Endothelial cell of umbilical vein (primary cell): ENCODE measurements at regions not wholly inside any gene's neighbourhood (a gene's known extent, or its start where the extent isn't known, plus 50 kb on each side); places are given as distances from the start of the nearest gene placed in this dataset.

Experiments used
- BruUV-seq: library from RNA; stranded (reverse); fragments of 400-500 nt; replicated peaks from 2 replicates; lab custom pipeline; 2021; lab: Mats Ljungman, UMichigan
- CTCF ChIA-PET: fragments of 300-600, 350-600 bp; sonication (Branson Sonifier 250); formaldehyde crosslinking; loops from one replicate; lab custom pipeline; 2021; ENCODE audit warnings: antibody characterized with exemption, inconsistent platforms; lab: Charles Lee
- POLR2A ChIA-PET: fragments of 300-600, 350-600 bp; sonication (Branson Sonifier 250); formaldehyde crosslinking; loops from one replicate; lab custom pipeline; 2021; ENCODE audit warnings: antibody characterized with exemption, inconsistent platforms; lab: Charles Lee
- DNase-seq: peaks from one replicate; pipeline ENCODE4 v3.0.0-alpha.2; 2011; ENCODE audit warnings: low read depth, low spot score
- FAIRE-seq: peaks from 2 replicates; lab custom pipeline; 2011; peaks lifted over from hg19 to GRCh38; lab: Jason Lieb, UNC
- H2AFZ ChIP-seq: 2 replicates; pipeline ENCODE4 v1.6.0; 2012; ENCODE audit warnings: low read depth, low read length, control low read depth, inconsistent platforms
- H3K27ac ChIP-seq: 2 replicates; pipeline ENCODE4 v1.5.1; 2011; ENCODE audit warnings: low read depth, mild to moderate bottlenecking, control low read depth, low read length, moderate library complexity; ENCODE audit not compliant: insufficient read depth
- H3K27me3 ChIP-seq, 2 experiments: 2 replicates each; pipeline versions ENCODE4 v1.6.0 to v1.6.1; 2011; ENCODE audit warnings: low read length in 2 of 2, mixed read lengths in 1 of 2; ENCODE audit not compliant: control insufficient read depth in 2 of 2, insufficient read depth in 2 of 2
- H3K36me3 ChIP-seq, 2 experiments: 2 replicates in 1 of 2; 3 replicates in 1 of 2; pipeline ENCODE4 v1.5.1; 2011; ENCODE audit warnings: low read length in 2 of 2, mild to moderate bottlenecking in 1 of 2, moderate library complexity in 1 of 2; ENCODE audit not compliant: control insufficient read depth in 2 of 2, insufficient read depth in 2 of 2; ENCODE audit errors: extremely low read depth in 1 of 2
- H3K4me1 ChIP-seq: 3 replicates; pipeline ENCODE4 v1.5.1; 2011; ENCODE audit warnings: mild to moderate bottlenecking, low read length; ENCODE audit not compliant: control insufficient read depth, insufficient read depth; ENCODE audit errors: extremely low read depth
- H3K4me2 ChIP-seq: 2 replicates; pipeline ENCODE4 v1.6.1; 2011; ENCODE audit warnings: low read length, control low read depth, mixed read lengths; ENCODE audit not compliant: insufficient read depth
- H3K4me3 ChIP-seq, 3 experiments: fragments of 200-600 bp in 1 of 3; sonication (generic), shearing (Covaris generic) in 1 of 3; replicated peaks in 1 of 3; 2 replicates each; pipeline ENCODE4 v1.5.1; 2011 to 2016; ENCODE audit warnings: control low read depth in 3 of 3, low read length in 3 of 3, mild to moderate bottlenecking in 2 of 3, inconsistent platforms in 1 of 3, low read depth in 1 of 3, moderate library complexity in 1 of 3; ENCODE audit not compliant: insufficient read depth in 1 of 3
- H3K79me2 ChIP-seq: 2 replicates; pipeline ENCODE4 v1.6.0; 2012; ENCODE audit warnings: low read length, inconsistent platforms; ENCODE audit not compliant: control insufficient read depth, insufficient read depth
- H3K9ac ChIP-seq: replicated peaks from 2 replicates; pipeline ENCODE3; 2011; ENCODE audit warnings: low read length, control low read depth; ENCODE audit not compliant: insufficient read depth; ENCODE audit errors: extremely low read depth
- H3K9me1 ChIP-seq: replicated peaks from 3 replicates; pipeline ENCODE4 v1.6.0; 2011; ENCODE audit warnings: mild to moderate bottlenecking, low read length; ENCODE audit not compliant: control insufficient read depth, insufficient read depth; ENCODE audit errors: extremely low read depth
- H3K9me3 ChIP-seq: replicated peaks from 2 replicates; pipeline ENCODE4 v1.5.1; 2012; ENCODE audit warnings: low read length, inconsistent platforms; ENCODE audit not compliant: control insufficient read depth, insufficient read depth
- H4K20me1 ChIP-seq: replicated peaks from 2 replicates; pipeline ENCODE3; 2011; ENCODE audit warnings: mild to moderate bottlenecking, low read length; ENCODE audit not compliant: control insufficient read depth, insufficient read depth; ENCODE audit errors: extremely low read depth
- CTCF ChIP-seq, 2 donors: IDR thresholded peaks; 1 replicate in 1 of 2; 2 replicates in 1 of 2; pipeline ENCODE4 v1.5.1; 2011; ENCODE audit warnings: low read length in 2 of 2, mild to moderate bottlenecking in 2 of 2, moderate library complexity in 2 of 2, control low read depth in 1 of 2, inconsistent platforms in 1 of 2, low read depth in 1 of 2; ENCODE audit not compliant: insufficient read depth in 1 of 2; ENCODE audit errors: extremely low read depth in 1 of 2
- EZH2 ChIP-seq: IDR thresholded peaks from 2 replicates; pipeline ENCODE4 v1.6.1; 2012; ENCODE audit warnings: borderline replicate concordance, low read depth, mild to moderate bottlenecking, moderate library complexity, low read length, inconsistent platforms; ENCODE audit not compliant: severe bottlenecking
- FOS ChIP-seq: IDR thresholded peaks from 2 replicates; pipeline ENCODE4 v1.6.1; 2011; ENCODE audit warnings: mild to moderate bottlenecking, low read length, moderate library complexity, borderline replicate concordance; ENCODE audit not compliant: insufficient read depth
- GATA2 ChIP-seq: IDR thresholded peaks from 2 replicates; pipeline ENCODE4 v1.7.0; 2011; ENCODE audit warnings: low read depth, mild to moderate bottlenecking, moderate library complexity, mixed read lengths, low read length; ENCODE audit not compliant: insufficient read length, insufficient read depth
- JUN ChIP-seq: IDR thresholded peaks from 2 replicates; pipeline ENCODE4 v1.6.1; 2011; ENCODE audit warnings: borderline replicate concordance, low read depth; ENCODE audit not compliant: insufficient read length, insufficient read depth
- MYC ChIP-seq: IDR thresholded peaks from one replicate; pipeline ENCODE4 v1.6.1; 2011; ENCODE audit warnings: mild to moderate bottlenecking, low read depth, low read length
- POLR2A ChIP-seq: IDR thresholded peaks from 2 replicates; pipeline ENCODE4 v1.6.1; 2012; ENCODE audit warnings: low read depth, mild to moderate bottlenecking, control low read depth, low read length
- POLR2AphosphoS5 ChIP-seq: IDR thresholded peaks from 2 replicates; pipeline ENCODE4 v1.6.1; 2012; ENCODE audit warnings: low read depth, mild to moderate bottlenecking, control low read depth, low read length, moderate library complexity; ENCODE audit not compliant: insufficient read depth
- dilution Hi-C: fragments of 300-500 bp; cut with MboI; formaldehyde crosslinking; loops from one replicate; pipeline ENCODE4 v1.15.0; 2019; ENCODE audit warnings: low sequenced_read_pairs; ENCODE audit not compliant: extremely low pct_ligation_motif_present
- intact Hi-C: fragments of 100-400 bp; cut with micrococcal nuclease; formaldehyde crosslinking; loops from one replicate; pipeline ENCODE4 v1.10.0; 2022
- TF ChIP-seq, protein P1 (sequence below): IDR thresholded peaks from 2 replicates; pipeline ENCODE4 v1.6.1; 2011; ENCODE audit not compliant: insufficient read depth, insufficient read length

- ChIA-PET POLR2A (no interaction called here), CTCF (no interaction called here)
- no peak overlapping the region for H2AFZ ChIP-seq
- no peak overlapping the region for H3K27ac ChIP-seq
- H3K9me1 ChIP-seq = no peaks in the 10 kb centered on the region
- FAIRE-seq = no peak
- dilution Hi-C loops (no loop called here), intact Hi-C loops (no loop called here)
- TF ChIP-seq GATA2 (no peak), POLR2AphosphoS5 (no peak), MYC (no peak), POLR2A (no peak), FOS (no peak), EZH2 (no peak), JUN (no peak), CTCF (IDR thresholded peaks at IDR 0.05; ENCODE audit: extremely low read depth in 1 of 2, insufficient read depth in 1 of 2, low read depth in 1 of 2, low read length in 2 of 2) (no peak)
- TF ChIP-seq, protein P1, sequence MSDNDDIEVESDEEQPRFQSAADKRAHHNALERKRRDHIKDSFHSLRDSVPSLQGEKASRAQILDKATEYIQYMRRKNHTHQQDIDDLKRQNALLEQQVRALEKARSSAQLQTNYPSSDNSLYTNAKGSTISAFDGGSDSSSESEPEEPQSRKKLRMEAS = no peak
- no TSS peak for BruUV-seq
- no peak for DNase-seq
- H3K27me3 ChIP-seq = no peaks in the 10 kb centered on the region
- no peak overlapping the region for H3K4me3 ChIP-seq
- no peaks in the 10 kb centered on the region for H4K20me1 ChIP-seq
- no peaks in the 10 kb centered on the region for H3K36me3 ChIP-seq
- H3K79me2 ChIP-seq = no peaks in the 10 kb centered on the region
- peaks cover 2% of the 10 kb centered on the region for H3K9me3 ChIP-seq
- no peaks in the 10 kb centered on the region for H3K4me1 ChIP-seq
- H3K4me2 ChIP-seq = no peak overlapping the region
- H3K9ac ChIP-seq = no peak overlapping the region
Measured at GRCh38 chr22:47801541-47802245, 1039.2 kb downstream of the TBC1D22A start.
